ENCODE measurements at regions not wholly inside any gene's neighbourhood (a gene's known extent, or its start where the extent isn't known, plus 50 kb on each side); places are given as distances from the start of the nearest gene placed in this dataset.

DNA sequence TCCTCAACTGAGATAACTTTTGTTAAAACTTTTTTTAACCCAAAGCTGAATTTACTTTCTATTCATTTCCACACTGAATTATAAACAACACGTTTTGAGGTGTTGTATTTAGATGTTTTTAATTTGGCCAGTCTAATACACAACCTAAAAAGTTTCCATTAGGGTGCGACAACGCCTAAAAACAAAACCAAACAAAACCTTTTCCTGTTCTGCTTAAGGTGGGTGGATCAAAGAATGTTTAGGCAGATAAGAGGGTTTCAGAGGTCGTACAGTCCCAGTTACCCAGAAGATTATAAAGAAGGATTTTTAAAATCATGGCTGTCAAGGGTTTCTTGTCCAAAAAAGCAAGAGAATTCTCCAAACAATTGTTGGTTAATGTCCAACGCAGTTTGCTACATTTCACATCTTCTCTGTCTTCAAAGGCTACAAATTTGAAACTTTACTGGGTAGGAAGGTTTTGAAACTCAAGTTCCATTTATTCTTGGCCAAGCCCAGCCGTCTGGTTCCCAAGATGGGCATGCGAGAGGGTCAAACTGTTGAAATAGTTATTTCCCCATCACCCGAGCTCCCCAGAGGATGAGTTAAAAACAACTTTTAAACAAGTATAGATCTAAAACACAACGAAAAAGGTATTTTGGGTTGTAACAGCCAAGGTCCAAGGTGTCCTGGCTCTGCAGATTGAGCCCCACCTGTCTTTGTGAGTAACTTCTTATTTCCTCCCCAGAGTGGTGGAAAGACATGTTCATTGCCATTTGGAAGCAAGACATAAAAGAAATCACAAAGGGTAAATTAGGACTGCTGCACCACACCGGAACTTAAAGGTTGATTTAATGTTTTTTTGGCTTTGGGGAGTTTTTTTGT, 122.8 kb upstream of the MAP3K1 start:
- WGBS, result 86% methylated on average over 10 of the region's 10 CpGs
- Histone ChIP-seq H3K9me3 (no peaks in the 10 kb centered on the region), H3K36me3 (no peaks in the 10 kb centered on the region), H3K27ac (no peak overlapping the region), H3K27me3 (replicated peaks; ENCODE audit: insufficient read depth) (no peaks in the 10 kb centered on the region), H3K4me1 (replicated peaks) (no peaks in the 10 kb centered on the region), H3K4me3 (no peak overlapping the region)
- DNase-seq (ENCODE audit: low spot score), result no peak
- intact Hi-C loops (cut with DNase I), result no loop called here
- TF ChIP-seq POLR2A (IDR thresholded peaks at IDR 0.05) (no peak), POLR2AphosphoS5 (IDR thresholded peaks at IDR 0.05) (no peak)
- TF ChIP-seq, protein P1, sequence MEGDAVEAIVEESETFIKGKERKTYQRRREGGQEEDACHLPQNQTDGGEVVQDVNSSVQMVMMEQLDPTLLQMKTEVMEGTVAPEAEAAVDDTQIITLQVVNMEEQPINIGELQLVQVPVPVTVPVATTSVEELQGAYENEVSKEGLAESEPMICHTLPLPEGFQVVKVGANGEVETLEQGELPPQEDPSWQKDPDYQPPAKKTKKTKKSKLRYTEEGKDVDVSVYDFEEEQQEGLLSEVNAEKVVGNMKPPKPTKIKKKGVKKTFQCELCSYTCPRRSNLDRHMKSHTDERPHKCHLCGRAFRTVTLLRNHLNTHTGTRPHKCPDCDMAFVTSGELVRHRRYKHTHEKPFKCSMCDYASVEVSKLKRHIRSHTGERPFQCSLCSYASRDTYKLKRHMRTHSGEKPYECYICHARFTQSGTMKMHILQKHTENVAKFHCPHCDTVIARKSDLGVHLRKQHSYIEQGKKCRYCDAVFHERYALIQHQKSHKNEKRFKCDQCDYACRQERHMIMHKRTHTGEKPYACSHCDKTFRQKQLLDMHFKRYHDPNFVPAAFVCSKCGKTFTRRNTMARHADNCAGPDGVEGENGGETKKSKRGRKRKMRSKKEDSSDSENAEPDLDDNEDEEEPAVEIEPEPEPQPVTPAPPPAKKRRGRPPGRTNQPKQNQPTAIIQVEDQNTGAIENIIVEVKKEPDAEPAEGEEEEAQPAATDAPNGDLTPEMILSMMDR (IDR thresholded peaks at IDR 0.05), result no peak

DNA sequence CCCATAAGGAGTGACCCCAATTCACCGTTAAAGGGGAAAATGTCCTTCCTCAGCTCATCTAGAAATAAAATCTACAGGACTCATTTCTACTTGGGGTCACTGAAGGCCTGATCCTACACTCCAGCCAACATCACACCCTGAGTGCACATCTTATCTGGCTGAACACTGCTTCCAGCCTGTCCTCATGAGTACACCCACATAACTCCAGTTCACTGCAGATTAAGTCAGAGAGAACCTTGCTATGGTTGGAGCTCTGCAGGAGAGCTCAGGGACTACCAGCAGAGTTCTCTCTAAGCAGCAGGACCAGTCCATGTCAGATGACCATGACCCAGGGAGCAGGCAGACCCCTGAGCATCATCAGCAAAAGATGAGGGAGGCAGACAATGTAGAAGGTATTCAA, 126.9 kb upstream of the MAP3K1 start:
- Histone ChIP-seq H3K36me3 (no peaks in the 10 kb centered on the region), H3K9me3 (no peaks in the 10 kb centered on the region), H3K4me1 (replicated peaks) (no peaks in the 10 kb centered on the region), H3K4me3 (no peak overlapping the region), H3K27me3 (replicated peaks; ENCODE audit: insufficient read depth) (no peaks in the 10 kb centered on the region), H3K27ac (no peak overlapping the region)
- no peak for DNase-seq (ENCODE audit: low spot score)
- TF ChIP-seq, protein P1 (IDR thresholded peaks at IDR 0.05), result no peak
- intact Hi-C loops (cut with DNase I), result no loop called here
- WGBS, result 96% methylated on average over 1 of the region's 1 CpG

DNA sequence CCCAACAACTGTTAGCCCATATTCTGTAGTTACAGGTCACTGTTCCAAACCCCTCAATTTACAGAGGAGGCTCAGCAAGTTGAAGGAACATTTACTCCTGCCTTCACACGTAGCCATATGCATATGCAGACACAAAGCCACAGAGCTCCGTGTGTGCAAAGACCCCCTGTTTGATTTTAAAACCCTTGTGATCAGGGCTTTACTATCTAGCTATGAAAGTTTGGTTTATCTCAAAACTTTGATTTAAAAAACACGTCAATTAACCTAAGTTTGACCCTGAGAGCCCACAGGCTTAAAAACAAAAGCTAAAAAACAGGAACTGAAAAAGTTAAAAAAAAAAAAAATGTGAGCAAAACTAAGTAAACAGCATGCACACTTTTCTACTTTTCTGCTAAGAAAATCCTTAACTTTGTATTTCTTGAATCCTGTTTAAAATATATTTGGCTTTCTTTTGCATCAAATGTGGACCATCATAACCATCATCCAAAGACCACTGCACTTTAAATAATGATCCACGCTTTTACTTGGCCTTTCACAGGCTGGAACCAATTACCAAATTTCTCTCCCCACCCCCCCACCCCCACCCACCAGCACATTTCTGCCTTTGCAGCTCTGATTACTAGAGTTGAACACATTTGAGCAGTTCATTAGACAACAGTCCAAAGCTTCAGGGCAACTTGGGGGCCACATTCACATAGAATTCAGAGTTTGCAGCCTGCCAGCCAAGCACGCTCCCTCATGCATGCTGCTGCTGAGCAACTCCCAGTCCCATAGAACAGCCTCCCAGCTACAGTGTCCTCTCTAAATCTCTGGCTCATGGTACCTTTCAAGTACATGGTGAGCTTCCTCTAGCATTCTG, 128.8 kb upstream of the MAP3K1 start:
- intact Hi-C loops (cut with DNase I), result no loop called here

DNA sequence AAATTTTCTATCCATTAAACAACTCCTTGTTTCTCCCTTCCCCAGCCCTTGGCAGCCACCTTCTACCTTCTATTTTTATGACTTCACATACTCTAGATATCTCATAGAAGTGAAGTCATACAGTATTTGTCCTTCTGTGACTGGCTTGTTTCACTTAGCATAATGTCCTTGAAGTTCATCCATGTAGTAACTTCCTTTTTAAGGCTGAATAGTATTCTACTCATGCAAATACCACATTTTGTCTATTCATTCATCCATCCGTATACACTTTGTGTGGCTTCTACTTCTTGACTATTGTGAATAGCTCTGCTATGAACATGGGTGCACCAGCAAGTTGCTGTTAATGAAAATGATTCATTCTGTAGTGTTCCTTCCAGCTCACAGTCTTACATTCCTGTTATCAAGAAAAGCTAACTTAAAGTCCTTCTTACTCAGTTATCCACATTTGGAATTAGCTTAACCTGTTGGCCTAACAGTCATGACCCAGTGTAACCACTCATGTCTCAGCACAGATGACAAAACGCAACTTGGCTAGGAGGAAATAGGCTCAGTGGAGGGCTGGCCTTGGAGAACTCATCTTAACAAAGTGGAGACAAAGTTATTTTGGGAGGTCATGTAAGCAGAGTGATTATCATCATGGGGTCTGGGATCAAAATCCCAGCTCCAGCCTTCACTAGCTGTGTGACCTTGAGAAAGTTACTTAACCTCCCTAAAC, 129.7 kb upstream of the MAP3K1 start:
- intact Hi-C loops (cut with DNase I), result no loop called here
- H3K9me3 ChIP-seq, result no peaks in the 10 kb centered on the region
- no peaks in the 10 kb centered on the region for H3K4me1 ChIP-seq (replicated peaks)
- no peaks in the 10 kb centered on the region for H3K27me3 ChIP-seq (replicated peaks; ENCODE audit: insufficient read depth)
- no peak for DNase-seq (ENCODE audit: low spot score)
- H3K4me3 ChIP-seq, result no peak overlapping the region
- no peak overlapping the region for H3K27ac ChIP-seq
- H3K36me3 ChIP-seq, result no peaks in the 10 kb centered on the region
- TF ChIP-seq, protein P1 (IDR thresholded peaks at IDR 0.05), result no peak
- TF ChIP-seq POLR2AphosphoS5 (IDR thresholded peaks at IDR 0.05), result no peak
- TF ChIP-seq POLR2A (IDR thresholded peaks at IDR 0.05), result no peak
- WGBS, result 90% methylated on average over 2 of the region's 2 CpGs

More for the DNA sequence above, 128.8 kb upstream of the MAP3K1 start:
- no peak for DNase-seq (ENCODE audit: low spot score)
- Histone ChIP-seq H3K27ac (no peak overlapping the region), H3K4me1 (replicated peaks) (no peaks in the 10 kb centered on the region), H3K36me3 (no peaks in the 10 kb centered on the region), H3K4me3 (no peak overlapping the region), H3K27me3 (replicated peaks; ENCODE audit: insufficient read depth) (no peaks in the 10 kb centered on the region), H3K9me3 (no peaks in the 10 kb centered on the region)
- 86% methylated on average over 5 of the region's 5 CpGs for WGBS
- TF ChIP-seq POLR2A (IDR thresholded peaks at IDR 0.05) (no peak), POLR2AphosphoS5 (IDR thresholded peaks at IDR 0.05) (no peak)
- TF ChIP-seq, protein P1 (IDR thresholded peaks at IDR 0.05), result no peak

Measured in prostate gland (tissue), 2 donors.